Cardiac fibroblast (primary cell): ENCODE measurements at regions not wholly inside any gene's neighbourhood (a gene's known extent, or its start where the extent isn't known, plus 50 kb on each side); places are given as distances from the start of the nearest gene placed in this dataset.

Experiments used
- DNase-seq, 2 donors: peaks; one replicate each; pipeline versions ENCODE4 v3.0.0 to v3.0.0-alpha.2; 2010; ENCODE audit warnings: low read depth in 2 of 2
- H3K4me3 ChIP-seq, 2 donors: replicated peaks in 1 of 2; 1 replicate in 1 of 2; 2 replicates in 1 of 2; pipeline ENCODE4 v1.5.1; 2011; ENCODE audit warnings: low read depth in 2 of 2, low read length in 2 of 2, mild to moderate bottlenecking in 2 of 2, moderate library complexity in 1 of 2
- TF ChIP-seq, protein P1 (sequence below): IDR thresholded peaks from one replicate; pipeline ENCODE4 v1.5.1; 2011; ENCODE audit warnings: low read depth, mild to moderate bottlenecking, low read length, inconsistent platforms

DNA sequence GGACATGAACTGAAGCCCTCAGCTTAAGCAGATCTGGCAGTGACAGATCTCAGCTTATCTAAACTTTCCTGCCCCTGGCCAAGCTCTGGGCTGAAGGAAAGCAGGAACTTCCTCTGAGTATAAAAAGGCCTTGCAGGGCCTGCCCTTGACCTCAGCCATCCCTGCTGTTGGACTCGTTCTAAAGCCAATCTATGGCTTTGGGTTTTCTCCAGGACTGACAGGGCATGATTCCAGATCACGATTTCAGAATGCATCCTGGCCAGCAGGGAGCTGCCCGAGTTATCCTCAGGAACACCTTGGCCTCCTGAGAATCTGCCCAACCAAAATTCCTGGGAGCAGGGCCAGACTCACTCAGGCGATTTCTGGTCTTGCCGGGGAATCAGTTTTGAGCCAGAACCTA is 502.7 kb downstream of the TLE4 start:
- no peak overlapping the region for H3K4me3 ChIP-seq
- no peak for DNase-seq
- TF ChIP-seq, protein P1, sequence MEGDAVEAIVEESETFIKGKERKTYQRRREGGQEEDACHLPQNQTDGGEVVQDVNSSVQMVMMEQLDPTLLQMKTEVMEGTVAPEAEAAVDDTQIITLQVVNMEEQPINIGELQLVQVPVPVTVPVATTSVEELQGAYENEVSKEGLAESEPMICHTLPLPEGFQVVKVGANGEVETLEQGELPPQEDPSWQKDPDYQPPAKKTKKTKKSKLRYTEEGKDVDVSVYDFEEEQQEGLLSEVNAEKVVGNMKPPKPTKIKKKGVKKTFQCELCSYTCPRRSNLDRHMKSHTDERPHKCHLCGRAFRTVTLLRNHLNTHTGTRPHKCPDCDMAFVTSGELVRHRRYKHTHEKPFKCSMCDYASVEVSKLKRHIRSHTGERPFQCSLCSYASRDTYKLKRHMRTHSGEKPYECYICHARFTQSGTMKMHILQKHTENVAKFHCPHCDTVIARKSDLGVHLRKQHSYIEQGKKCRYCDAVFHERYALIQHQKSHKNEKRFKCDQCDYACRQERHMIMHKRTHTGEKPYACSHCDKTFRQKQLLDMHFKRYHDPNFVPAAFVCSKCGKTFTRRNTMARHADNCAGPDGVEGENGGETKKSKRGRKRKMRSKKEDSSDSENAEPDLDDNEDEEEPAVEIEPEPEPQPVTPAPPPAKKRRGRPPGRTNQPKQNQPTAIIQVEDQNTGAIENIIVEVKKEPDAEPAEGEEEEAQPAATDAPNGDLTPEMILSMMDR: no peak

DNA sequence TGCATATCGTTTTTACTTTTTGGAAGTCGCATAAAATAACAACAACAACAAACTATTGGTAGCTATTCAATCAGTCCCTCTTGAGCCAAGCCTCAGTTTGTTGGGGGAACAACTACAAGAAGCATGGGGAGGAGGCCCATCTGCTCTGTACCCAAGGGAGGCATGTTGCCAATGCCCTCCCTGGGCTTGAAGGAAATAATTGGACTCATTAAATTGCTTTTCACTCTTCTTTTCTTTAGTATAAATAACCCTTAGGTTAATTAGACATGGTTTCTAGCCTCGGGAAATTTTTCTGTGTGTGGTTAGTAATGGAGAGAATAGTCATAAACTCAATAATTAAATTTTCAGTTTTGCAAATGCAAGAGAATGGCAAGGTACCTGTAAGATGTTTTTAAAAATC is 500.7 kb downstream of the TLE4 start:
- TF ChIP-seq, protein P1: no peak
- no peak for DNase-seq
- H3K4me3 ChIP-seq: no peak overlapping the region

DNA sequence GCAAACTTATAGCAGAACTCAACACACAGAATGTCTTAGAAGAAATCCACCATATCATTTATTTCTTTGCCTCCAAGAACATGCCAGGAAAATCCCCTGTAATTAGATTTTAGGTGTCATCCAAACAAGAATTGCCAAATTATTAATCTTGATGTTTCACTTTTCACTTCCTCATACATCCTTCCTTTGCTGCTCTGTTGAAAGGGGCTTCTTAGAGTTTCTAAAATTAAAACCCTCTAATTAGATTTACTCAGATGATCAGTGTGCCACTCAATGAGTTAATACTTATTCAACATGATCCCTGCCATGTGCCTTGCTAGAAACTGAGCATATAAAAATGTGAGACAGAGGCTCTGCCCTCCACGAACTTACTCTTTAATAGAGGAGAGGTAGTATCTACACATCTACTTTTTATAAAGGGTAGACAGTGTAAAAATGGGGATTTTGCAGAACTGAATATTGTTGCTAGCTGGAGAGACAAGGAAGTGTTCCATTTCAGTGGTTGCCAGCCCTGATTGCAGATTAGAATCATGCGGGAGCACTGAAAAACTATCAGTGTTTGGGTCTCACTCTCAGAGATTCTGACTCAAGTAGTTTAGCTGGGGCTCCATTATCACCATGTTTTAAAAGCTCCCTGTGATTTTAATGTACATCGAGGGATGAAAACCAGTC is 498.4 kb downstream of the TLE4 start:
- H3K4me3 ChIP-seq: no peak overlapping the region
- DNase-seq: no peak
- TF ChIP-seq, protein P1: no peak

DNA sequence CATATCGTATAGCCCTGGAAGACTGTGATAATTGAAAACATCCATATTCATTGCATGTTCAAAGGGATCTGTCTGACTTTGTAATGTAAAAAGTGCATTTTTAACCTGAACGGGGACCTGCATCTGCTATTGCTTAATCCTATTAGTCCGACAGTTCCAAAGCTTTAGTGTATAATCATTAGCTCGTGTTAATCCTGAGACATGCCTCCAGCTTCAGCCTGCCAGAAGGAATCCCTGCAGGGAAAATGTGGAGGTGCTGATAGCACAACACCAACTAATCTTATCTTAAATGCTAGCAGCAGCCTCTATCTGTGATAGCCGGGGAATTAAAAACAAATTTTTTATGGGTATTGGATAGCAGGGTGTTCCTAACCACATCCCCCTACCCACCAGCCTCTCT is 495.2 kb downstream of the TLE4 start:
- DNase-seq: no peak
- TF ChIP-seq, protein P1: no peak
- no peak overlapping the region for H3K4me3 ChIP-seq

DNA sequence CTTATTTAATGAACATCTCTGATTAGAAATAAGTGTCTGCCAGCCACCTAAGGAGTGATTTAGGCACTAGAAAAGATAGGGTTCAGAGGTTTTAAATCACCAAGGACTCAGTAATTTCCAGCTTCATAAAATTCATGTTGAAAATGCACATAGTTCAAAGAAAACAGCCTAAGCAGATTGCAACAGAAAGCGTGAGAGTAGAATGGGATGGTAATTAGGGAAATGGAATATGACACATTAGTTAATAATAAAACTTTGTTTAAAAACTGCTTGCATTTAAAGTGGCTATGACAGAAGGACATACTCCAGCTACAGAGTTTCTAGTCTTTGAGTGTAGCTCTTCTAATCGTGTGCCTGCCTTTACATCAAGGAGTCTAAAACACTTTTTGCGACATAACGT is 490.8 kb downstream of the TLE4 start:
- peak in 1 of 2 donors; percentile 3 for DNase-seq
- H3K4me3 ChIP-seq: no peak overlapping the region
- TF ChIP-seq, protein P1: no peak

DNA sequence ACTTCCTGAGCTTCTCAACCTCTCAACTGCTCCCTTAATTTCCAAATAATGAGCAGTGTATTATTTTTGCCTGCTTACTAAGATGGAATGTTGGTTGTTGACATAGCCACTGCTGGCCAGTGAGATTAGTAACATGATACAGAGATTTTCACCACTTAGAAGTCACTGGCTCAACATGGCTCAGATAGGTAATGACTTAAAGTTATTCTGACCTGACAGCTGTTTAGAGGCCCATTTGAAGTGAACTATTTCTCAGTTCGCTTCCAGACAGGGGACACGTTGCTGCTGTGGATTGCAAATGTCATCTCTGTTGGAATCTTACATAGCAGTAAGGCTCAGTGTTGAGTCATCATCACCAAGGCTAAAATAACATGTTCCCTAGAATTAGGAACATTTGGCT is 490.2 kb downstream of the TLE4 start:
- H3K4me3 ChIP-seq: no peak overlapping the region
- TF ChIP-seq, protein P1: no peak
- DNase-seq: peak; percentile 61 to 95

DNA sequence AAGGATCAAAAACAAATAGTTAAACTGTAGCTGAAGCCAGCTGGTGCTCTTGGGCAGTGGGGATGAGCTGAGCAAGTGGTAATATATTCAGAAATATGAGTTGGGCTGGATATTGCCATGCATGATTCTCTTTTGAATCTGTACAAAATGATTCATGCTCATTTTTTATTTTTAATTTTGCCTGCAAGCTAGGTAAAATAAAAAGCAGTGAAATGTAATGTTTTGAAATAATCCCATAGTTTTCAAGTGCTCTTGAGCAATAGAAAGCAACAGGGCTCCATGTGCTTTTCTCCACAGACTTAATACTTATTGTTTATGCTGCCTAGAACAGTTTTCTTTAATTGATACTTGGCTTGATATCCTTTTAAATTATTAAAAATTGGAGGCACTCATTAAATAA is 489.3 kb downstream of the TLE4 start:
- no peak overlapping the region for H3K4me3 ChIP-seq
- DNase-seq: peak in 1 of 2 donors; percentile 56
- TF ChIP-seq, protein P1: no peak
